MM.1S (cell line): ENCODE measurements at regions not wholly inside any gene's neighbourhood (a gene's known extent, or its start where the extent isn't known, plus 50 kb on each side); places are given as distances from the start of the nearest gene placed in this dataset.
"Not testable (repeated sequence)": the region's sequence is repeated elsewhere in the genome, so short reads cannot be mapped to it uniquely, and the experiment has no call there.

Experiments
- CTCF ChIP-seq: fragments of 300-600 bp; sonication (generic); IDR thresholded peaks from 2 replicates; pipeline ENCODE4 v1.5.1; 2016; ENCODE audit warnings: antibody characterized with exemption, low read length, mixed read lengths
- EZH2 ChIP-seq: fragments of 300-600 bp; sonication (generic); optimal IDR thresholded peaks from 2 replicates; pipeline ENCODE3; 2017; ENCODE audit warnings: low read depth, mild to moderate bottlenecking, antibody characterized with exemption, low read length, mixed read lengths
- EZH2phosphoT487 ChIP-seq: fragments of 300-600 bp; sonication (generic); IDR thresholded peaks from 2 replicates; pipeline ENCODE4 v1.6.1; 2018; ENCODE audit warnings: antibody characterized with exemption, low read length

- not testable (repeated sequence) for TF ChIP-seq EZH2phosphoT487, EZH2, CTCF
Measured at GRCh38 chr9:41789387-41789786, 339.8 kb downstream of the CNTNAP3B start.
